ENCODE measurements at regions not wholly inside any gene's neighbourhood (a gene's known extent, or its start where the extent isn't known, plus 50 kb on each side); places are given as distances from the start of the nearest gene placed in this dataset.

DNA sequence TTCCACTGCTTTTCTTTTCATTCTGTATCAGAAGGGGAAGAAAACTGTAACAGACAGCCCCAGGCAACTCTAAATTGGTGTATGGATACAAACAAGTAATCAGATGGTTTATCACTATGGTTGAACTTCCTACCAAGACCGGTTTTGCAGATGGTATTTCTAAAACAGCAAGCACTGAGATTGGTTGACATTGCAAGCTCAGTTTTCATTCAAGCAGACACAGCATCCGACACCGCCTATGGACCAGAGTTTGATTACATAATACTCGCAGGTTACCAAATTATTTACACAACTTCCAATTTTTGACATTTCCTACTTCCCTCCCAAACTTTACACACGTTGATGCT, 209.9 kb downstream of the ALDH8A1 start:
- DNase-seq (ENCODE audit: low read depth, low spot score), result no peak

- DNase-seq (ENCODE audit: low read depth, low spot score), result no peak
Measured at GRCh38 chr6:134739299-134740026, 210.4 kb downstream of the ALDH8A1 start.

DNA sequence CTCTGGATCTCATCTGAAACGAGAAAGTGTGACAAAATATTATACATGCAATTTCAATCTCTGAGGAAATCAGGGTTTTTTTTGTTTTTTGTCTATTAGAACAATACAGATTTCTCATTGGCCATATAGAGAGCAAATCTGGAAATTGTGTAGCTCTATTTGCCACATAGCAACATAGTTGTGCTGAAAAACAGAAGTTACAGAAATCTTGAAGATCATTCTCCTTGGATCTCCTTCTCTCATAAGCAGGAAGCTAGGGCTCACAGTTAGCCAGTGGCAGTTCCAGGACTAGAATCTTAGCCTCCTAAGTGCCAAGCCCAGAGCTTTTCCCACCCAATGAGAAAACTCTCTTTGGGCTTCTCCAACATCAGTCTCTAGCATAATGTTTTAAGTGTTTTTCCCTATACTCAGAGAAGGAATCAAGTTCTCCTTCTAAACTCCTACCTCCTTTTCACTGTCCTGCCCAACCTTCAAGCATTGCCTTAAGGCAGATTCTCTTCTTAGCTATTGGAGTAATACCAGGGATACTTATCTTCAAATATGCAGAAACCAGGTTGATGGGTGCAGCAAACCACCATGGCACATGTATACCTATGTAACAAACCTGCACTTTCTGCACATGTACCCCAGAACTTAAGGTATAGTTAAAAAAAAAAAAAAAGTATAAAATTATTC, 211.6 kb downstream of the ALDH8A1 start:
- no peak for DNase-seq (ENCODE audit: low read depth, low spot score)

GRCh38 chr6:134735461-134735860, 214.4 kb downstream of the ALDH8A1 start:
- no peak for DNase-seq (ENCODE audit: low read depth, low spot score)

- DNase-seq (ENCODE audit: low read depth, low spot score), result no peak
Measured at GRCh38 chr6:134734312-134734869, 215.5 kb downstream of the ALDH8A1 start.

DNA sequence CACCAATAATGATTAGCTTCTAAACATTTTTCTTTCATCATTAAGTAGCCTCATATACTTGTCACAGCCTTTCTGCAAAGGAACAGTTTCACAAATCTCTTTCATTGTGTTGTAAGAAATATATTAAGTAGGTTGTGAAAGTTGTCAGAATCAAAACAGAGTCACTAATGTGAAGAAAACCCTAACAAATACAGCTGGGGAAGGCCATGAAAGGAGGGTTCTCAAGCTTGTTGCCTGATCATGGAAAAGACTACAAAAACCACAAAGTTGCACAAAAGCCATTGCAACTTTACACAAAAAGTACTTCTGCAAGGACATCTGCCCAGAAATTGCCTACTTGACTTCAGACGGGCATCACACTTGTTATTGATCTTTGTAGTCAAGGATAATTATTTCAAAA, 216.1 kb downstream of the ALDH8A1 start:
- no peak for DNase-seq (ENCODE audit: low read depth, low spot score)

DNA sequence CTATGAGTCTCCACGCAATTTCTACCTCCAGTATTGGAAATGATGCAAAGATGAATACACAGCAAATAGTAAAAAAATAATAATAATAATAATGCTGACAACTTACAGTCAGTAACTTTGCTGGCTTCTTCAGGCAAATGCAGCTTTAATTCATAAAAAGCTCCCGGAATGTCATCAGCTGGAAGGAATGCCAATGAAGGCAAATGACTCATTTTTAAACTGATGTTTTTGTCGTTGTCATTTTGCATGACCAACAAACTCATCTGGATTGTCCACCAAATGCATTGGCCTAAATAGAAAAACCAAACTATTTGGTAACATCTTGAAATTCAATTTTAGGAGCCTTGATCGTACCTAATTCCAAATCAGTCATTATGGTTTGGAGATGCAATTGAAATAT, 217.1 kb downstream of the ALDH8A1 start:
- no peak for DNase-seq (ENCODE audit: low read depth, low spot score)

DNA sequence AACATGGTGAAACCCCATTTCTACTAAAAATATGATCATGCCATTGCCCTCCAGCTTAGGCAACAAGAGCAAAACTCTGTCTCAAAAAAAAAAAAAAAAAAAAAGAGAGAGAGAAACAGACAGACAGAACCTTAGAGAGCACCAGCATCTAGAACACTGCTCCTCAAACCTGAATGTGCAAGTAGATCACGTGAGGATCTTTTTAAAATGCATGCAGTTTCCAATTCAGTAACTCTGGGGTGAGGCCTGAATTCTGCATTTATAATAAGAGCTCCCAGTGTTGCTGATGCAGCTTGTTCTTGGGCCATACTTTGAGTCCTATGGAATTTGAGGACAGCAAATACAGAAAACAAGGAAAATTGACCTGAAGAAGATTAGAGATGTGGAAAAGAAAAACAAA, 218.3 kb downstream of the ALDH8A1 start:
- DNase-seq (ENCODE audit: low read depth, low spot score), result no peak

DNA sequence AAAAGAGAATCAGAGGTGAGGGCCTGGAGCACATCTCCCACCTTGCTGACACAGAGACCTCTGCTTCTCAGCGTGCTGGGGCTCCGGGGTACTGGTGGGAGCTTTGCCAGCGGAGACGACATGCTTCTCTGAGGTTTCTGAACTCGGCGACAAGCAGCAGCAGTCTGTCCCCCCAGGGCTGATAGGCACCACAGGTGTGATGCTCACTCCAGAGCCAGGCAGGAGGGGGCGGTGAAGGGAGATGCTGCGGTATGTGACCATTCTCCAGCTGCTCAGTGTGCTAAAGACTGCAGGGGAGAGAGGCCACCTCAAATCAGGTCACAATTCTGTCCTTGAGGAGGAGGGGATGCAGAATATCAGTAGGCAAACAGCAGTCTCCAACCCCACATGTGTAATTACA, 219.9 kb downstream of the ALDH8A1 start:
- no peak for DNase-seq (ENCODE audit: low read depth, low spot score)

DNA sequence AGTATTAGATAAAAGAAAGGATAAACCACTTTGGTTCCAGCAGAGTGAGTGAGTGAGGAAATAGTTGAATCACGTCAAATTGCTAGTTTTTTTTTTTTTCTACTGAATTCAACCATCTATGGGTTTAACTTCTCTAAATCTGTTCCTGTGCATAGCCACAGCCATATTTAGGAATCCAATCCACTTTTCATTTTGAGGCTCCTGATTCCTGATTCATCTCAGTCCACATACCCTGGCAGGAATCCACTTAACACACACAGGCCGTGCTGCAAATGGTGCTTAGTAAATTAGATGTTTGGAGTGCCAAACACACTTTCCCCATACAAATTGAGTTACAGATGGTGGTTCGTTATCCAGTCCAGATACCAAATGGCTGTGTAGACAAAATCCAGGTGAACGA, 220.3 kb downstream of the ALDH8A1 start:
- DNase-seq (ENCODE audit: low read depth, low spot score), result no peak

DNA sequence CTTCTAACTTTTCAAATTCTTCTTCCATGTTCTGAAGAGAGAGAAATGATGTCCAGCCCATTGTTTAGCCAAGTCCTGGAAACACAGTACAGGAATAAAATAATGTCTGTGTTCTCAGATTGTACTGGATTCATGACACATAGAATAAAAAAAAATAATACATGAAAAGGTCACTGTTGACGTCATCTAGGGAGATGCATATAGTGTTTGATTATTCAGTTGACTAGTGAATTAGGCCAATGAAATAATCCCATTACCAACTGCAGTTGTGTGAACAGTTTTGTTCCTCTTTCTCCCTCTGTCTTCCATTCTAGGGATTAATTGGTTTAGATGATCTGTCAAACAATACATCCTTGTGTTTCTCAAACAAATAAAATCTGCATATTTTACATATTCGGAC, 222.8 kb downstream of the ALDH8A1 start:
- no peak for DNase-seq (ENCODE audit: low read depth, low spot score)

- no peak for DNase-seq (ENCODE audit: low read depth, low spot score)
Measured at GRCh38 chr6:134725590-134725989, 224.3 kb downstream of the ALDH8A1 start.

- DNase-seq (ENCODE audit: low read depth, low spot score), result no peak
Measured at GRCh38 chr6:134724771-134725340, 225.0 kb downstream of the ALDH8A1 start.

DNA sequence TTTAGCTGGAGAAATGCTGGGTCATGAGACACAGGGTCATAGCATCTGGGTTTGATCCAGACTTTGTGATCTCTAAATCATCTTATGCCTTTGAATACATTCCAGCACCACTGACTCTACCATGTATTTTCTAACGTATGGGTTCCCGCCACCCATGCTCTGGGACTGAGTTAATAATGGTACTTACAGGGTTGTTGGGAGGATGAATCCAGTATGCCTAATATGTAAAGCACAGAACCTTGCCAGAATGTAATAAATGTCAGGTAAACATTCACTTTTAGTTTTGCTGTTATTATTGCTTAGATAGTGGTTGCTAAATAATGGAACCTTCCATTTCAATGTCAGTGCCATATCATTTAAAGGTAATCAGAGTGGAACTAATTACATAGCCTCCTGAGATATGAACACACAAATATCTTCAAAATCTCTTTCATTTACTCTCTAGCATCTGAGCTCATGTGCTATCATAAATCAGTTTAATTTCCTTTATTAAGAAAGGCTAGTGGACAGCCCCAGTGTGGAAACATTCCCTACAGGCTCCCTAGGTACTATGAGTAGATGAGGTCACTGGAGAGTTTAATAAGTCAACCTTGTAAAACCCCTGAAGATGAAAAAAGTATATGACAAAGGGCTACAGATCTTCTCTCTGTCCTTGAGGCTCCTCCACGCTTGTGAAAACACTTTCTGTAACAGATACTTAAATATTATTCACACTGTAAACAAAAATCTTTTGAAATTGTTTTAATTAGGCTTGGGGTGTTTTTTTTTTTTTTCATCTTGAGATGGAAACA, 226.6 kb downstream of the ALDH8A1 start:
- DNase-seq (ENCODE audit: low read depth, low spot score), result no peak

GRCh38 chr6:134722200-134722870, 227.6 kb downstream of the ALDH8A1 start:
- DNase-seq (ENCODE audit: low read depth, low spot score), result no peak

- DNase-seq (ENCODE audit: low read depth, low spot score), result no peak
Measured at GRCh38 chr6:134721060-134721405, 228.9 kb downstream of the ALDH8A1 start.

DNA sequence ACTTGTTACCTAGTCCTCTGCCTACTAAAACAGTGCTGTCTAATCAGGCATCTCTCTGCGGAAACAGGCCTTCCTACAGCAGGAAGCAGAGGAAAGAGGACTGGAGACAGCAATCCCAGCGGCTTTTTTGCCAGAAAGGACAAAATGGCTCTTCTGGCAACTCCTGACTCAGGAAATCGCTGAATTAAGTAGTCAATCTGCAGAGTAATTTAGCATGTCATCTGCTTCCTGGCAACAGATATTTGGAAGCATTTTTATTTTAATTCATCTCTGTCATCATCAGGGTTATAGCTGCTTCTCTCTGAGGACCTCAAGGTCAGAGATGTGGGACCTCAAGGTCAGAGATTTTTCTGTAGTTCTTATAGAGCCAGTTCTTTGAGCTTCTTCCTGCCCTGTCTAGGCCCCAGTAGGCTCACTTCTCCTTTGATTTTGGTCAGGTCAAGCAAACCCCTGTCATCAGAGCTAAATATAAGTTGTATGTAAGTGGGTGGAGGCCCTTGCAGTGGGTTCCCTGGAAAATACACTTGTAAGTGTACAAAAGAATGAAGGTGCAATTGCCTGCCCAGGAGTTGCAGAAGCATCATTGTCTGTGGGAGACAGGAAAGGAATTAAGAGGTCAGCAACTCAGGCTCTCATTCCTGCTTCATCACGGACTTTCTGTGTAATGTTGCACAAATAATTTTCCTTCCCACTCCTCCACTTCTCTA, 229.4 kb downstream of the ALDH8A1 start:
- DNase-seq (ENCODE audit: low read depth, low spot score), result no peak

GRCh38 chr6:134719911-134720310, 230.0 kb downstream of the ALDH8A1 start:
- no peak for DNase-seq (ENCODE audit: low read depth, low spot score)

- no peak for DNase-seq (ENCODE audit: low read depth, low spot score)
Measured at GRCh38 chr6:134719286-134719685, 230.6 kb downstream of the ALDH8A1 start.

GRCh38 chr6:134714679-134715078, 235.2 kb downstream of the ALDH8A1 start:
- DNase-seq (ENCODE audit: low read depth, low spot score), result no peak

DNA sequence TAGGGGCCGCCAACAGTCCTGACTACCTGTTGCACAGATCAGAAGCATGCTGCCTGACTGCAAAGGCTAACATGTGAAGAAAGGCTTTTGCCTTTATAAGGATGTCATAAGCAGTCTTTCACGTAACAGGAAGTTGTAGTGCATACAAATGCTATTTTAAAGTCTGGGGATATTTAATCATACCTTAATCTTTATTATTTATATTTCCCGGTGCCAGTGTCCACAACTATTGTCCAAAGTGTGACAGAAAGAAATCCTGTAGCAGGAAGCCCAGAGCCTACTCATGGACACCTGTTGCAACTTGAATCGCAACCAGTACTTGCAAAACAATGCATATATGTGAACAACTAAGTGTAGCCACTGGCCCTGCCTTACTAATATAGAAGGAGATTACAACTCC, 235.8 kb downstream of the ALDH8A1 start:
- no peak for DNase-seq (ENCODE audit: low read depth, low spot score)
